ENCODE measurements at regions not wholly inside any gene's neighbourhood (a gene's known extent, or its start where the extent isn't known, plus 50 kb on each side); places are given as distances from the start of the nearest gene placed in this dataset.

DNA sequence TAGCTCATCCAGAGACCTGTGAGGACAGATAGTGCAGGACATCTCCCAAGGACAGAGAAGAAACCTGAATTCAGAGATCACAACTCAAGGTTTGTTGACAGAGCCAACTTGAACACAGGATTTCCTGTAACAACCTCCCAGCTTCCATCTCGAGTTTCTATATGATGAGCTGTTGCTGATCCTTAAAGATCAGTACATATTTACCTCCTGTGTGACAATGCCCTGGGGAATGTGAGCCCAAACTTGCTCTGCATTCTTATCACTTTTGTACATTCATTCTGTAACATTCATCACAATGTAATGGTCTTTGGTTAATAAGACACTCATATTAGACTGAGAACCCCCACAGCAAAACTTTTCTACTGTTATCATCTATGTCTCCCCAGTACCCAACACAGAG lies 468.6 kb downstream of the XPNPEP1 start:
- Histone ChIP-seq H3K79me2 (replicated peaks; ENCODE audit: insufficient read depth, low read length) (no peaks in the 10 kb centered on the region), H2AFZ (ENCODE audit: low read depth, low read length) (no peak overlapping the region), H3K4me2 (ENCODE audit: low read length) (no peak overlapping the region), H3K9ac (ENCODE audit: low read length) (no peak overlapping the region), H3K4me3 (ENCODE audit: low read length) (no peak overlapping the region), H3K9me3 (ENCODE audit: low read length) (no peaks in the 10 kb centered on the region), H3K36me3 (ENCODE audit: insufficient read depth, low read length) (no peaks in the 10 kb centered on the region), H3K27me3 (ENCODE audit: insufficient read depth, low read depth, low read length) (peaks cover 25% of the 10 kb centered on the region), H3F3A (ENCODE audit: insufficient read depth, low read length, poor library complexity, severe bottlenecking) (no peaks in the 10 kb centered on the region), H3K9me2 (ENCODE audit: insufficient read depth, low read length) (no peaks in the 10 kb centered on the region), H3K27ac (ENCODE audit: low read length) (no peak overlapping the region), H4K20me1 (ENCODE audit: insufficient read depth) (no peaks in the 10 kb centered on the region)
- no peak for TF ChIP-seq TAF1 (IDR thresholded peaks at IDR 0.05; ENCODE audit: low read depth)

- no peak overlapping the region for H2AFZ ChIP-seq (ENCODE audit: low read depth, low read length)
- no peaks in the 10 kb centered on the region for H3K79me2 ChIP-seq (replicated peaks; ENCODE audit: insufficient read depth, low read length)
- no peak overlapping the region for H3K27ac ChIP-seq (ENCODE audit: low read length)
- peaks cover 14% of the 10 kb centered on the region for H3K27me3 ChIP-seq (ENCODE audit: insufficient read depth, low read depth, low read length)
- no peak overlapping the region for H3K4me3 ChIP-seq (ENCODE audit: low read length)
- H3K9me3 ChIP-seq (ENCODE audit: low read length) = no peaks in the 10 kb centered on the region
- H3K9ac ChIP-seq (ENCODE audit: low read length) = no peak overlapping the region
- TF ChIP-seq REST (IDR thresholded peaks at IDR 0.05; ENCODE audit: borderline replicate concordance) (no peak), RAD21 (conservative IDR thresholded peaks at IDR 0.05) (no peak), EP300 (conservative IDR thresholded peaks at IDR 0.05; ENCODE audit: poor library complexity, severe bottlenecking) (no peak), POLR2AphosphoS5 (IDR thresholded peaks at IDR 0.05) (no peak), SMC3 (conservative IDR thresholded peaks at IDR 0.05; ENCODE audit: poor library complexity) (no peak), MXI1 (conservative IDR thresholded peaks at IDR 0.05; ENCODE audit: poor library complexity, severe bottlenecking) (no peak), EZH2 (IDR thresholded peaks at IDR 0.05; ENCODE audit: borderline replicate concordance, insufficient read depth, low read length, poor library complexity, severe bottlenecking) (no peak), TAF1 (IDR thresholded peaks at IDR 0.05; ENCODE audit: low read depth) (no peak)
- TF ChIP-seq, protein P1, sequence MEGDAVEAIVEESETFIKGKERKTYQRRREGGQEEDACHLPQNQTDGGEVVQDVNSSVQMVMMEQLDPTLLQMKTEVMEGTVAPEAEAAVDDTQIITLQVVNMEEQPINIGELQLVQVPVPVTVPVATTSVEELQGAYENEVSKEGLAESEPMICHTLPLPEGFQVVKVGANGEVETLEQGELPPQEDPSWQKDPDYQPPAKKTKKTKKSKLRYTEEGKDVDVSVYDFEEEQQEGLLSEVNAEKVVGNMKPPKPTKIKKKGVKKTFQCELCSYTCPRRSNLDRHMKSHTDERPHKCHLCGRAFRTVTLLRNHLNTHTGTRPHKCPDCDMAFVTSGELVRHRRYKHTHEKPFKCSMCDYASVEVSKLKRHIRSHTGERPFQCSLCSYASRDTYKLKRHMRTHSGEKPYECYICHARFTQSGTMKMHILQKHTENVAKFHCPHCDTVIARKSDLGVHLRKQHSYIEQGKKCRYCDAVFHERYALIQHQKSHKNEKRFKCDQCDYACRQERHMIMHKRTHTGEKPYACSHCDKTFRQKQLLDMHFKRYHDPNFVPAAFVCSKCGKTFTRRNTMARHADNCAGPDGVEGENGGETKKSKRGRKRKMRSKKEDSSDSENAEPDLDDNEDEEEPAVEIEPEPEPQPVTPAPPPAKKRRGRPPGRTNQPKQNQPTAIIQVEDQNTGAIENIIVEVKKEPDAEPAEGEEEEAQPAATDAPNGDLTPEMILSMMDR (IDR thresholded peaks at IDR 0.05; ENCODE audit: poor library complexity, severe bottlenecking) = no peak
- H3K4me2 ChIP-seq (ENCODE audit: low read length) = no peak overlapping the region
- no peaks in the 10 kb centered on the region for H3K9me2 ChIP-seq (ENCODE audit: insufficient read depth, low read length)
- no peaks in the 10 kb centered on the region for H4K20me1 ChIP-seq (ENCODE audit: insufficient read depth)
- H3K36me3 ChIP-seq (ENCODE audit: insufficient read depth, low read length) = no peaks in the 10 kb centered on the region
- no peaks in the 10 kb centered on the region for H3F3A ChIP-seq (ENCODE audit: insufficient read depth, low read length, poor library complexity, severe bottlenecking)
Measured at GRCh38 chr10:109451879-109452278, 471.4 kb downstream of the XPNPEP1 start.

GRCh38 chr10:109450702-109451101 lies 472.6 kb downstream of the XPNPEP1 start:
- Histone ChIP-seq H4K20me1 (ENCODE audit: insufficient read depth) (no peaks in the 10 kb centered on the region), H3K4me2 (ENCODE audit: low read length) (no peak overlapping the region), H3K9me2 (ENCODE audit: insufficient read depth, low read length) (no peaks in the 10 kb centered on the region), H3K4me3 (ENCODE audit: low read length) (no peak overlapping the region), H2AFZ (ENCODE audit: low read depth, low read length) (no peak overlapping the region), H3K36me3 (ENCODE audit: insufficient read depth, low read length) (no peaks in the 10 kb centered on the region), H3K79me2 (replicated peaks; ENCODE audit: insufficient read depth, low read length) (no peaks in the 10 kb centered on the region), H3K27me3 (ENCODE audit: insufficient read depth, low read depth, low read length) (peaks cover 2% of the 10 kb centered on the region), H3K27ac (ENCODE audit: low read length) (no peak overlapping the region), H3K9ac (ENCODE audit: low read length) (no peak overlapping the region), H3F3A (ENCODE audit: insufficient read depth, low read length, poor library complexity, severe bottlenecking) (no peaks in the 10 kb centered on the region), H3K9me3 (ENCODE audit: low read length) (no peaks in the 10 kb centered on the region)
- no peak for TF ChIP-seq RAD21 (conservative IDR thresholded peaks at IDR 0.05)
- no peak for TF ChIP-seq SMC3 (conservative IDR thresholded peaks at IDR 0.05; ENCODE audit: poor library complexity)
- TF ChIP-seq EP300 (conservative IDR thresholded peaks at IDR 0.05; ENCODE audit: poor library complexity, severe bottlenecking) = no peak
- no peak for TF ChIP-seq MXI1 (conservative IDR thresholded peaks at IDR 0.05; ENCODE audit: poor library complexity, severe bottlenecking)
